Progenitor cell of endocrine pancreas (in vitro differentiated cells): ENCODE measurements at regions not wholly inside any gene's neighbourhood (a gene's known extent, or its start where the extent isn't known, plus 50 kb on each side); places are given as distances from the start of the nearest gene placed in this dataset.
A peak's percentile ranks its signal among the peaks of the same experiment; 100 is the strongest.

Experiments
- DNase-seq: peaks from one replicate; pipeline ENCODE4 v3.0.0; 2021; ENCODE audit warnings: low spot score; ENCODE audit not compliant: unreplicated experiment
- H3K27ac Mint-ChIP-seq: 2 replicates; pipeline ENCODE4 v1.8.0; 2021; ENCODE audit warnings: mild to moderate bottlenecking, moderate library complexity, mixed read lengths
- H3K27me3 Mint-ChIP-seq: 2 replicates; pipeline ENCODE4 v1.8.0; 2021; ENCODE audit warnings: mixed read lengths
- H3K36me3 Mint-ChIP-seq: 2 replicates; pipeline ENCODE4 v1.8.0; 2022; ENCODE audit warnings: mixed read lengths; ENCODE audit not compliant: insufficient read depth
- H3K4me1 Mint-ChIP-seq: 2 replicates; pipeline ENCODE4 v1.8.0; 2021; ENCODE audit warnings: low read depth, mixed read lengths
- H3K4me3 Mint-ChIP-seq: 2 replicates; pipeline ENCODE4 v1.8.0; 2021; ENCODE audit warnings: low read depth, mild to moderate bottlenecking, moderate library complexity, mixed read lengths
- H3K9me3 Mint-ChIP-seq: 2 replicates; pipeline ENCODE4 v1.8.0; 2021; ENCODE audit warnings: low read depth, mixed read lengths
- CTCF ChIP-seq: fragments of 200-600 bp; sonication (generic); IDR thresholded peaks from one replicate; pipeline ENCODE4 v1.5.0; 2021; ENCODE audit warnings: antibody characterized with exemption, mild to moderate bottlenecking; ENCODE audit not compliant: unreplicated experiment

DNA sequence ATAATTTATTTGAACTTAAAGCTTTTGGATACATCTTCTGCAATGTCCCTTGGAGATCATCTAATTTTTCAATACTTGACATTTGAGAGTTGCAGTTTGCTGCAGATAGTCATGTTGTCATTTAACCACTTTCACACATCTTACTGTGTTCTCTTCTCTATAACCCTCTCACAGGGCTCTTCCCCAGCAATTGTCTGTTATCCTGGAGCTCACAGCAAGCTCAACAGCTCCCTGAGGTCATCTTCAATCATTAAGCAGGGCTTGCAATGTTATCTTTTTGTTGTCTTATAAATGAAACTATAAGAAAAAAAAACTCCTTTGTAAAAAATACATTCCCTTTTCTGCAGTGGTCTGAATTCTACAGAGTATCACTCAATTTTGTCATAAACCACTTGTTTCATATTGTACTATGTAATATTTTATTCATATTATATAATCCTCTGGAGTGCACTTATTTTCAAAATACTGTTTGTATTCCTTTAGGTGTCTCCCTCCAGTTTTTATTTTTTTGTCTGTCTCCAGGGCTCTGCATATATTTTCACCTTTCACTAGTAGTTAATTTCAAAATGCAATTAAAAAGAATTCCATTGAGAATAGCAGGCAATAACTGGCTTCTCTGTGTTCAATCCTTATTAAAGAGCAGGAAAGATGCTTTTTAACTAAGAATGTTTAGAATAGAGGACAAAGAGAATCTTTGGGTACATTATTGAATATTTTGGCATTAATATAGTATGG lies 106.3 kb upstream of the ARSJ start:
- H3K4me1 Mint-ChIP-seq: no peaks in the 10 kb centered on the region
- DNase-seq: no peak
- H3K27ac Mint-ChIP-seq: no peak overlapping the region
- H3K36me3 Mint-ChIP-seq: no peaks in the 10 kb centered on the region
- peaks cover 4% of the 10 kb centered on the region for H3K27me3 Mint-ChIP-seq
- no peak overlapping the region for H3K4me3 Mint-ChIP-seq
- TF ChIP-seq CTCF: no peak
- H3K9me3 Mint-ChIP-seq: peaks cover 8% of the 10 kb centered on the region

GRCh38 chr4:114087596-114088230 lies 108.3 kb upstream of the ARSJ start:
- Mint-ChIP-seq H3K27ac (peak overlapping the region; percentile 25), H3K36me3 (no peaks in the 10 kb centered on the region), H3K9me3 (peaks cover 8% of the 10 kb centered on the region), H3K27me3 (peaks cover 4% of the 10 kb centered on the region), H3K4me1 (peaks cover 2% of the 10 kb centered on the region), H3K4me3 (no peak overlapping the region)
- no peak for TF ChIP-seq CTCF
- no peak for DNase-seq

DNA sequence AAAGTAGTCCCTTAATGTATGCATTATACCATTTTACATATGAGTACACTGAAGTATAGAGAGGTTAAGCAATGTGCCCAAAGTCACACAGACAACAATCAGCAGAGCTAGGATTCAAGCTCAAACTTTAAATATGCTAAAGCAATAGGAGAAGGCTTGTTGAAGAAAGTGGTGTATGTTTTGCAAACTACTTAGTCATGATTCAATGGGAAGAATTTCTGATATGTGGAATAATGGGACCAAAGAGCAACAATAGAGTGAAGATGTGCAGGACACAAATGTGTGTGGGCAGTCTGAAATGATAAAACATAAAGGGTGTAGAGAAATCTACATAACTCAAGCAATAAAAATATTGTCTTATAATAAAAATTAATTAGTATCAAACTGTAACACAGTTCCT lies 109.0 kb upstream of the ARSJ start:
- H3K36me3 Mint-ChIP-seq: no peaks in the 10 kb centered on the region
- H3K4me1 Mint-ChIP-seq: peaks cover 2% of the 10 kb centered on the region
- DNase-seq: no peak
- no peaks in the 10 kb centered on the region for H3K27me3 Mint-ChIP-seq
- H3K27ac Mint-ChIP-seq: no peak overlapping the region
- TF ChIP-seq CTCF: no peak
- no peak overlapping the region for H3K4me3 Mint-ChIP-seq
- H3K9me3 Mint-ChIP-seq: peaks cover 8% of the 10 kb centered on the region

- H3K9me3 Mint-ChIP-seq: peaks cover 8% of the 10 kb centered on the region
- no peak overlapping the region for H3K4me3 Mint-ChIP-seq
- H3K27ac Mint-ChIP-seq: no peak overlapping the region
- no peaks in the 10 kb centered on the region for H3K36me3 Mint-ChIP-seq
- no peak for DNase-seq
- peaks cover 2% of the 10 kb centered on the region for H3K4me1 Mint-ChIP-seq
- H3K27me3 Mint-ChIP-seq: no peaks in the 10 kb centered on the region
- TF ChIP-seq CTCF: no peak
Measured at GRCh38 chr4:114091546-114091945, 112.1 kb upstream of the ARSJ start.

DNA sequence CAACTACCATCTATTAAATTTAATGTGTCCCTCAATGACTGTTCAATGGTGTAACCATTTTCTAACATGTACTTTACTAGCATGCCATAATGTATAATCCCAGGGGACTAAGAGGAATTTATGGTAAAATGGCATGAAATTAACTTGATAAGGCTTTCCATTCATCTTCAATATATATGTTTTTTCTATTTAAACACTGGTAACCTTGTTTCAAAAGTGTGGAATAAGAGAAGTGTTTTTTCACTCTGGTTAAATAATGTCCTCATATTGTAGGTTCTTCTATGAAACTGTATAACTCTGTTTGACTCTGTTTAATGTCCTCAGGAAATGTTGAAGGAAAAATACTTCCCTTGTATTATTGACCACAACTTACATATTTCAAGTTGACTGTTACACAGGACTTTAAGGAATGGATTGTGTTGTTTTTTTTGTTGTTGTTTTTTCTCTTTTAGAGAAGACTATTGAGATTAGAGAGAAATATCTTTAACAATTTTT lies 113.8 kb upstream of the ARSJ start:
- TF ChIP-seq CTCF: no peak
- Mint-ChIP-seq H3K9me3 (peaks cover 8% of the 10 kb centered on the region), H3K4me3 (no peak overlapping the region), H3K27me3 (no peaks in the 10 kb centered on the region), H3K36me3 (no peaks in the 10 kb centered on the region), H3K4me1 (peaks cover 2% of the 10 kb centered on the region), H3K27ac (no peak overlapping the region)
- DNase-seq: no peak
